Astrocyte (in vitro differentiated cells and primary cell): ENCODE measurements at regions not wholly inside any gene's neighbourhood (a gene's known extent, or its start where the extent isn't known, plus 50 kb on each side); places are given as distances from the start of the nearest gene placed in this dataset.

Experiments
- EZH2 ChIP-seq: IDR thresholded peaks from 2 replicates; pipeline ENCODE4 v1.6.1; 2012; ENCODE audit warnings: mild to moderate bottlenecking, low read length, inconsistent platforms; ENCODE audit not compliant: insufficient read depth
- TF ChIP-seq, protein P1 (sequence below): IDR thresholded peaks from 2 replicates; pipeline ENCODE4 v1.5.1; 2011; ENCODE audit warnings: low read depth, mild to moderate bottlenecking, inconsistent platforms, low read length, moderate library complexity; ENCODE audit not compliant: insufficient read depth

DNA sequence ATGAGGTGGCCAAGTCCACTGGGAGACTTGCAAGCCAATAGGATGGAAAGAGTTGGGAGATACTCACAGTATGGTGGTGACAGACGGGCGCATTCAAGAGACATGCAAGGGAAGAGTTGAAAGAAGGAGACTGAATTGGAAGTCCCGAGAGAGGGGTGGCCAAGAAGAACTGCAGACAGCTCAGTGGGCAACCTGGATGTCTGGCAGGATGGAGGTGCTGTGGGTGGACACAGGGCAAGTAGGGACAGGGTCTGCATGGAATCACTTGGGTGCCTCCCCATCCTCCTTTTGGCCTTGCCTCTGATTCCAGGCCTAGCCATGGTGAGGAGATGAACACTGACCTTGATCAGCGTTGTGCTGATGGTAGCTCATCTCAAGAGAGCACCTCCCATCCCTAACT lies 235.7 kb upstream of the COPS8 start:
- TF ChIP-seq, protein P1, sequence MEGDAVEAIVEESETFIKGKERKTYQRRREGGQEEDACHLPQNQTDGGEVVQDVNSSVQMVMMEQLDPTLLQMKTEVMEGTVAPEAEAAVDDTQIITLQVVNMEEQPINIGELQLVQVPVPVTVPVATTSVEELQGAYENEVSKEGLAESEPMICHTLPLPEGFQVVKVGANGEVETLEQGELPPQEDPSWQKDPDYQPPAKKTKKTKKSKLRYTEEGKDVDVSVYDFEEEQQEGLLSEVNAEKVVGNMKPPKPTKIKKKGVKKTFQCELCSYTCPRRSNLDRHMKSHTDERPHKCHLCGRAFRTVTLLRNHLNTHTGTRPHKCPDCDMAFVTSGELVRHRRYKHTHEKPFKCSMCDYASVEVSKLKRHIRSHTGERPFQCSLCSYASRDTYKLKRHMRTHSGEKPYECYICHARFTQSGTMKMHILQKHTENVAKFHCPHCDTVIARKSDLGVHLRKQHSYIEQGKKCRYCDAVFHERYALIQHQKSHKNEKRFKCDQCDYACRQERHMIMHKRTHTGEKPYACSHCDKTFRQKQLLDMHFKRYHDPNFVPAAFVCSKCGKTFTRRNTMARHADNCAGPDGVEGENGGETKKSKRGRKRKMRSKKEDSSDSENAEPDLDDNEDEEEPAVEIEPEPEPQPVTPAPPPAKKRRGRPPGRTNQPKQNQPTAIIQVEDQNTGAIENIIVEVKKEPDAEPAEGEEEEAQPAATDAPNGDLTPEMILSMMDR, result no peak
- no peak for TF ChIP-seq EZH2
